ENCODE measurements at regions not wholly inside any gene's neighbourhood (a gene's known extent, or its start where the extent isn't known, plus 50 kb on each side); places are given as distances from the start of the nearest gene placed in this dataset.
"Not testable (repeated sequence)": the region's sequence is repeated elsewhere in the genome, so short reads cannot be mapped to it uniquely, and the experiment has no call there.

- DNase-seq (ENCODE audit: extremely low read depth, low read depth), result not testable (repeated sequence)
These were observed 60.3 kb upstream of the NMU start for GRCh38 chr4:55696424-55696823.

GRCh38 chr4:55706541-55706940 lies 70.4 kb upstream of the NMU start:
- no peak for DNase-seq (ENCODE audit: extremely low read depth, low read depth)

GRCh38 chr4:55707507-55707906 lies 71.4 kb upstream of the NMU start:
- no peak for DNase-seq (ENCODE audit: extremely low read depth, low read depth)

- DNase-seq (ENCODE audit: extremely low read depth, low read depth), result not testable (repeated sequence)
These were observed 71.9 kb upstream of the NMU start for GRCh38 chr4:55707991-55708390.

GRCh38 chr4:55712835-55713234 lies 76.7 kb upstream of the NMU start:
- DNase-seq (ENCODE audit: extremely low read depth, low read depth), result not testable (repeated sequence)

- no peak for DNase-seq (ENCODE audit: extremely low read depth, low read depth)
These were observed 85.6 kb upstream of the NMU start for GRCh38 chr4:55721651-55722050.

- DNase-seq (ENCODE audit: extremely low read depth, low read depth), result no peak
These were observed 86.0 kb upstream of the NMU start for GRCh38 chr4:55722132-55722531.

GRCh38 chr4:55723403-55723802 lies 87.3 kb upstream of the NMU start:
- DNase-seq (ENCODE audit: extremely low read depth, low read depth), result no peak

- no peak for DNase-seq (ENCODE audit: extremely low read depth, low read depth)
These were observed 89.0 kb upstream of the NMU start for GRCh38 chr4:55725057-55725456.

GRCh38 chr4:55727746-55728145 lies 91.6 kb upstream of the NMU start:
- no peak for DNase-seq (ENCODE audit: extremely low read depth, low read depth)

- no peak for DNase-seq (ENCODE audit: extremely low read depth, low read depth)
These were observed 90.0 kb upstream of the EXOC1L start for GRCh38 chr4:55729351-55730279.

- no peak for DNase-seq (ENCODE audit: extremely low read depth, low read depth)
These were observed 89.2 kb upstream of the EXOC1L start for GRCh38 chr4:55730280-55730931.

GRCh38 chr4:55731959-55732358 lies 87.6 kb upstream of the EXOC1L start:
- DNase-seq (ENCODE audit: extremely low read depth, low read depth), result no peak

- no peak for DNase-seq (ENCODE audit: extremely low read depth, low read depth)
These were observed 86.7 kb upstream of the EXOC1L start for GRCh38 chr4:55732864-55733263.

GRCh38 chr4:55733932-55734331 lies 85.7 kb upstream of the EXOC1L start:
- DNase-seq (ENCODE audit: extremely low read depth, low read depth), result peak; percentile 66

GRCh38 chr4:55736605-55737183 lies 82.9 kb upstream of the EXOC1L start:
- no peak for DNase-seq (ENCODE audit: extremely low read depth, low read depth)

GRCh38 chr4:55742655-55743202 lies 76.9 kb upstream of the EXOC1L start:
- no peak for DNase-seq (ENCODE audit: extremely low read depth, low read depth)

- DNase-seq (ENCODE audit: extremely low read depth, low read depth), result no peak
These were observed 75.2 kb upstream of the EXOC1L start for GRCh38 chr4:55744369-55744768.

GRCh38 chr4:55745014-55745413 lies 74.6 kb upstream of the EXOC1L start:
- DNase-seq (ENCODE audit: extremely low read depth, low read depth), result no peak

GRCh38 chr4:55747793-55748192 lies 71.8 kb upstream of the EXOC1L start:
- no peak for DNase-seq (ENCODE audit: extremely low read depth, low read depth)

- no peak for DNase-seq (ENCODE audit: extremely low read depth, low read depth)
These were observed 69.9 kb upstream of the EXOC1L start for GRCh38 chr4:55749666-55750065.

Data from NCI-H460 (cell line).